ENCODE measurements at regions not wholly inside any gene's neighbourhood (a gene's known extent, or its start where the extent isn't known, plus 50 kb on each side); places are given as distances from the start of the nearest gene placed in this dataset.
"Not testable (repeated sequence)": the region's sequence is repeated elsewhere in the genome, so short reads cannot be mapped to it uniquely, and the experiment has no call there.

- no peak for FAIRE-seq
Observed at GRCh38 chrX:96540111-96540631, 144.5 kb upstream of the DIAPH2 start.

DNA sequence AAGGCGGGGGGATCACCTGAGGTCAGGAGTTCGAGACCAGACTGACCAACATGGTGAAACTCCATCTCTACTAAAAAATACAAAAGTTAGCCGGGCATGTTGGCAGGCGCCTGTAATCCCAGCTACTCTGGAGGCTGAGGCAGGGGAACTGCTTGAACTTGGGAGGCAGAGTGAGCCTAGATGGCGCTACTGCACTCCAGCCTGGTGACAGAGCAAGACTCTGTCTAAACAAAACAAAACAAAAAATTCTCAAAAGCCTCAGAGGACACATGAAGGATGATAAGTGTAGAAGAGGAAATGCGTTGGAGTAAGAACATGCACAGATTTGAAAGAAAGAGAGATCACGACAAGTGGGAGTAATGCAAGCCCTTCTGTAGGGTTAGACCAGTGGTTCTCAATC lies 138.4 kb upstream of the DIAPH2 start:
- not testable (repeated sequence) for FAIRE-seq

DNA sequence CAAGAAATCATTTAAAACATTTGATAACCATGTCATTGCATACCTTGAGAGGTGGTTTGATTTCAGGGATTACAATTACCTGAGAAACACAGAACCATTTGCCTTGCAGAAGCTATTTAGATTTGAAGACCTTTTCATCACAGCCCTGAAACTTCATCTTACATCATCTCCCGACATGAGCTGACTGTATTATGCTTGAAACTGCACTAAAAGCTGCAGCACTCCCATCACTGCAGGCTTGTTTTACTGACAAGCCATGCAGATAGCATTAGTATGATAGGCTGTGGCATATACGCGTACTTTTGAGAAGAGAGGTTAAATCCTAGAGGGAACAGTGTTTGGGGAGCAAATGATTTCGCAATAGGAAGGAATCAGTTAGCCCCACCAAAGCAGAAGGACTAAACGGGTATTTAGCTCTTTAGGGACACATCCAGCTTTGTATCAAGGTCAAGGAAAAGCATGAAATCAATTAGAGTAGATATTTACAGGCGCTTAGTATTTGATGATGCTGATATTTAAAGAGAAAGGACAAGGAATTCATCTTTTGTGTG lies 133.2 kb upstream of the DIAPH2 start:
- no peak for FAIRE-seq

DNA sequence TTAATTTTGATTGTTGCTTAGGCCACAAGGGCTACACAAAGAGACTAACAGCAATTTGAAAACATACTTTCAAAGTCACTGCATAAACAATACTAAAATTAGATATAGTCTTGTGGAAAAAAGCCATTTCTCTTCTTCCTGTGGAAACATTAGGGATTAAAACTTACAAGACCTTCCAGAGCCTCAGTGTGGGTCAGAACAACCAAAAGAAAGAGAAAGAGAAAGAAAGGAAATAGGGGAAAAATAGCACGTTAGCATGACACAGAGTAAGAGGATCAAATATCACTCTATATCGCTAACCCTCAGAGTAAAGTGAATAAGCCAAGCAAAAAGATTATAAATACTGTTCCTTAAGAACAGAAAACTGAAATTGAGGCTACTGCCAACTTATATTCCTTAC lies 127.8 kb upstream of the DIAPH2 start:
- FAIRE-seq: peak; percentile 92

DNA sequence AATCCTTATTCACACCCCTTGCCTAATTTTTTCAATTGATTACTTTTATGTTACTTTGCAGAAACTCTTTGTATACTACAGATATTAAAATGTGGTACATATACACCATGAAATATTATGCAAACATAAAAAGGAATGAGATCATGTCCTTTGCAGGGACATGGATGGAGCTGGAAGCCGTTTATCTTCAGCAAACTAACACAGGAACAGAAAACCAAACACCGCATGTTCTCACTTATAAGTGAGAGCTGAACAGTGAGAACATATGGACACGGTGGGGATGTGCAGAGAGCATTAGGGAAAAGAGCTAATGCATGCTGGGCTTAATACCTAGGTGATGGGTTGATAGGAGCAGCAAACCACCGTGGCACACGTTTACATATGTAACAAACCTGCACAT lies 123.5 kb upstream of the DIAPH2 start:
- not testable (repeated sequence) for FAIRE-seq

- FAIRE-seq: no peak
Observed at GRCh38 chrX:96563646-96564045, 121.0 kb upstream of the DIAPH2 start.

GRCh38 chrX:96564595-96564994 lies 120.0 kb upstream of the DIAPH2 start:
- no peak for FAIRE-seq

DNA sequence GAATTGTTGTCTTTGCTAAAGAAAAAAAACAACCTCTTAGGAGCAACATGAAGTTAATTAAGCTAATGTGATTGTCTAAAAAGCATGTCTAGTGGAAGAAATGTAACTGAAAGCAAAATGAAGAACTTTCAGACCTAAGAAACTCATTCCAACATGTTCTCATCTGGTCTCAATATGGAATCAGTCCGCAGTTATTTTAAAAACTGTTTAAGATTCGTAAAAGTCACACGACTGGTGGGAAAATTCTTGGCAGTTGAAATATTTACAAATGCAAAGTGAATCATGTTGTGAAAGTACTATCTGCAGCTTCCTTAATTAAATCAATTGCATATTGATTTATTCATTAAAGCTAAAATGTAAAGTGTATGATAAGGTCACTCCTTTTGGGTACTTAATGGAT lies 117.8 kb upstream of the DIAPH2 start:
- no peak for FAIRE-seq

GRCh38 chrX:96568071-96568470 lies 116.6 kb upstream of the DIAPH2 start:
- FAIRE-seq: no peak

GRCh38 chrX:96569034-96569433 lies 115.6 kb upstream of the DIAPH2 start:
- no peak for FAIRE-seq

DNA sequence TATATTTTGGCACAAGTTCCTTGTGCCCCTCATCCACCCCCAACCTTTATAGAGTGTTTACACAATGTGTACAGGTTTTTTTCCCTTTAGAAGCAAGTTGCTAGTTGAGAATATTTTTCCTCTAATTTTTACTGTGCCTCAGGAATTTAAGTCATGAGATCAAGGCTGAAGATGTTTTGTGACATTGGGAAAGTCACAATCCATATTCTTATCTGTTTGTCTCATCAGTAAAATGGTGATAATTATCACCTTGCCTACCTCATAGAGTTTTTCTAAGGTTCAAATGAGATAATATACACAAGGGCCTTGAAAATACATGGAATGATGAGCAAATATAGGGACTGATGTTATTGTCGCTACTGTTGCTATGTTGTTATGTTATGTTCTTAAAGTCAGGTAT lies 109.6 kb upstream of the DIAPH2 start:
- no peak for FAIRE-seq

- FAIRE-seq: no peak
Observed at GRCh38 chrX:96576368-96576767, 108.3 kb upstream of the DIAPH2 start.

- FAIRE-seq: no peak
Observed at GRCh38 chrX:96578781-96579180, 105.9 kb upstream of the DIAPH2 start.

DNA sequence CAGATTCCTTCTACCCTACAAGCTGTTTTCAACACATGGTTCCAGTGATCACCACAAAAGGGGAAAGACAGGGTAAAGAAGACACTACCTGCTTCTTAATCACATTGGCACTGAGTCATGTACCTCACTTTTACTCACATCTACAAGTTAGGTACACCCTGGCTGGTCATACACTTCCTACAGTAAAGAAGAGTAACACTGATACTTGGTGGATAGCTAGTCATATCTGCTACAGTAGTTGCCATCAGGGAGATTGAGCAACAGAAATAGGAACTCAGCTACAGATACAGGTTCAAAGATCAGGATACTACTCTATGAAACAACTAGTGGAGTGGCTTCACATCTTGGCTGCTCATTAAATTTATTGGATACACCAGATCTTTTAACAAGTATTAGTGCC lies 105.4 kb upstream of the DIAPH2 start:
- no peak for FAIRE-seq

DNA sequence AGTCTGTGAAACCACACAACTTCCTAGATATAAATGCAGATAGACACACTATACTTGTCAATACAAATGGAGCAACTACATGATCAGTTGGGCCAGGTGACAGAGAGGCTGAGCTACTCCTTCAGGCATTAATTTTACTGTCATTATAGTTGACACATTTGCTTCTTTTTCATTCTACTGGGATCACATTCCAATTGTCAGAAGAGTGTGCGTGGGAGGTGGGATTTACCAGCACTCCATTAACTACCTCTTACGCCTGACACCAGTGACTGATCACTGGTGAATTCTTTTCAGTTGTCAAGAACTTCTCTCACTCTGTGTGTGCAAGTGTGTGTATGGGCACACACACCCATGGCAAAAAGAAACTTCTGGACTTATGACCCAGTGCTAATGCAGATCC lies 94.2 kb upstream of the DIAPH2 start:
- FAIRE-seq: no peak

- no peak for FAIRE-seq
Observed at GRCh38 chrX:96591421-96591820, 93.2 kb upstream of the DIAPH2 start.

DNA sequence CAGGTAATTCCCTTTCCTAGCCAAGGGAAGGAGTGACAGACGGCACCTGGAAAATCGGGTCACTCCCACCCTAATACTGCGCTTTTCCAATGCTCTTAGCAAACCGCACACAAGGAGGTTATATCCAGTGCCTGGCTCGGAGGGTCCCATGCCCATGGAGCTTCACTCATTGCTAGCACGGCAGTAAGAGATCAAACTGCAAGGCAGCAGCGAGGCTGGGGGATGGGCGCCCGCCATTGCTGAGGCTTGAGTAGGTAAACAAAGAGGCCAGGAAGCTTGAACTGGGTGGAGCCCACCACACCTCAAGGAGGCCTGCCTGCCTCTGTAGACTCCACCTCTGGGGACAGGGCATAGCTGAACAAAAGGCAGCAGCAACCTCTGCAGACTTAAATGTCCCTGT lies 86.8 kb upstream of the DIAPH2 start:
- FAIRE-seq: not testable (repeated sequence)

- no peak for FAIRE-seq
Observed at GRCh38 chrX:96611619-96612362, 72.9 kb upstream of the DIAPH2 start.

DNA sequence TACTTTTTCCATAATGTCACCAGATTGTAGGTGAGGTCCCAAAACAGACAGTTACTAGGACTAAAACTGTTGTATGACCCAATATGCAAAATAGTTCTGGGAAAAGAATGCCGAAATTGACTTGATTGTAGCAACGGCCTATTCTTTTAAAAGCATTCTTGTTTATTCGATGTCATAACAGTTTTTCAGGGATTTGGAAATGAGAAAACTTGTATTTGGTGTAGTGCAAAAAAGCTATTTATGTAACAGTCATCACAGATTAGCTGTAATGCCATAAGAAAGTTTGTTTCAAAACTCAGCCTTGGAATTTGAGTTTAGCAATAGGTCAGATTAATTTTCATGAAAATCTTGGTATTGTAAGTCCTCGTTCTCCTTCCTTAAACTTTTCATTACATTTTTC lies 69.2 kb upstream of the DIAPH2 start:
- FAIRE-seq: no peak

DNA sequence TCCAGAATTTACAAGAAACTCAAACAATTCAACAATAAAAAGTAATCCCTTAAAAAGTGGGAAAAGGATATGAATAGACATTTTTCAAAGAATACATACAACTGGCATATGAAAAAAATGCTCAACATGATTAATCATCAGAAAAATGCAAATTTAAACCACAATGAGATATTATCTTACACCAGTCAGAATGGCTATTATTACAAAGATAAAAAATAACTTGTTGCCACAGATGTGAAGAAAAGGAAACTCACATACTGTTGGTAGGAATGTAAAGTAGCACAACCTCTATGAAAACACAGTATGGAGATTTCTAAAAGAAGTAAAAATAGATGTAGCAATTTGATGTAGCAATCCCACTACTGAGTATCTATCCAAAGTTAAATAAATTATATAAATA lies 65.1 kb upstream of the DIAPH2 start:
- FAIRE-seq: no peak

GRCh38 chrX:96621811-96622210 lies 62.8 kb upstream of the DIAPH2 start:
- no peak for FAIRE-seq

All from islet of Langerhans (tissue), 1 donor.